H1 (cell line): ENCODE measurements at regions not wholly inside any gene's neighbourhood (a gene's known extent, or its start where the extent isn't known, plus 50 kb on each side); places are given as distances from the start of the nearest gene placed in this dataset.

Experiments
- CTCF ChIA-PET: fragments of 300-600 bp; sonication (Branson Sonifier 250); formaldehyde crosslinking; loops from one replicate; lab custom pipeline; 2021; ENCODE audit not compliant: partially characterized antibody; lab: Charles Lee
- POLR2A ChIA-PET: fragments of 300-600 bp; sonication (Branson Sonifier 250); formaldehyde crosslinking; loops from one replicate; lab custom pipeline; 2021; ENCODE audit warnings: inconsistent platforms; ENCODE audit not compliant: partially characterized antibody; lab: Charles Lee
- DNase-seq, 2 experiments: peaks; one replicate each; pipeline versions ENCODE4 v3.0.0 to v3.0.0-alpha.2; 2010 to 2022; ENCODE audit warnings: low spot score in 2 of 2, low read depth in 1 of 2, mixed read lengths in 1 of 2
- FAIRE-seq: peaks from 2 replicates; lab custom pipeline; 2011; peaks lifted over from hg19 to GRCh38; lab: Jason Lieb, UNC
- H2AFZ ChIP-seq: 2 replicates; pipeline ENCODE4 v1.8.1; 2012; ENCODE audit warnings: low read length, inconsistent platforms
- H2AK5ac ChIP-seq: 2 replicates; pipeline ENCODE4 v1.6.1; 2013; ENCODE audit warnings: low read depth, low read length
- H2BK120ac ChIP-seq: replicated peaks from 2 replicates; pipeline ENCODE3; 2013; ENCODE audit warnings: low read depth, low read length, inconsistent platforms
- H2BK12ac ChIP-seq: 2 replicates; pipeline ENCODE4 v1.6.1; 2013; ENCODE audit warnings: low read depth, low read length
- H2BK15ac ChIP-seq: 2 replicates; pipeline ENCODE4 v1.6.1; 2013; ENCODE audit warnings: low read length
- H2BK20ac ChIP-seq: 2 replicates; pipeline ENCODE4 v1.6.1; 2013; ENCODE audit warnings: low read length
- H2BK5ac ChIP-seq: 2 replicates; pipeline ENCODE4 v1.6.1; 2013; ENCODE audit warnings: low read depth, low read length
- H3K14ac ChIP-seq: 2 replicates; pipeline ENCODE4 v1.6.1; 2013; ENCODE audit warnings: inconsistent platforms; ENCODE audit not compliant: insufficient read length
- H3K18ac ChIP-seq: 2 replicates; pipeline ENCODE4 v1.6.1; 2013; ENCODE audit warnings: low read length; ENCODE audit errors: extremely low read depth
- H3K23ac ChIP-seq: 2 replicates; pipeline ENCODE4 v1.6.1; 2013; ENCODE audit warnings: inconsistent platforms; ENCODE audit not compliant: insufficient read length
- H3K23me2 ChIP-seq: 2 replicates; pipeline ENCODE4 v1.6.1; 2013; ENCODE audit warnings: low read depth, low read length
- H3K27ac ChIP-seq: 2 replicates; pipeline ENCODE4 v1.6.1; 2011; ENCODE audit warnings: low read depth, low read length, inconsistent platforms
- H3K27me3 ChIP-seq, 4 experiments: replicated peaks in 1 of 4; 1 replicate in 1 of 4; 2 replicates in 3 of 4; pipeline versions ENCODE4 v1.6.1 to v1.8.1; 2011 to 2013; ENCODE audit warnings: low read length in 3 of 4, mild to moderate bottlenecking in 3 of 4, inconsistent platforms in 2 of 4, mixed read lengths in 2 of 4, moderate library complexity in 1 of 4; ENCODE audit not compliant: control insufficient read depth in 3 of 4, insufficient read depth in 3 of 4; ENCODE audit errors: extremely low read depth in 1 of 4
- H3K36me3 ChIP-seq, 4 experiments: 2 replicates each; pipeline versions ENCODE4 v1.6.1 to v1.8.1; 2011 to 2013; ENCODE audit warnings: mild to moderate bottlenecking in 4 of 4, low read length in 3 of 4, moderate library complexity in 2 of 4, control low read depth in 1 of 4, inconsistent platforms in 1 of 4; ENCODE audit not compliant: insufficient read depth in 4 of 4, control insufficient read depth in 2 of 4
- H3K4ac ChIP-seq: replicated peaks from 2 replicates; pipeline ENCODE3; 2013; ENCODE audit warnings: low read length, low read depth, mixed read lengths, inconsistent platforms; ENCODE audit not compliant: insufficient read length
- H3K4me1 ChIP-seq, 4 experiments: replicated peaks in 1 of 4; 1 replicate in 1 of 4; 2 replicates in 3 of 4; pipeline versions ENCODE4 v1.6.1 to v1.8.1; 2011 to 2013; ENCODE audit warnings: low read length in 3 of 4, inconsistent platforms in 2 of 4, mixed read lengths in 1 of 4; ENCODE audit not compliant: insufficient read depth in 4 of 4, control insufficient read depth in 3 of 4
- H3K4me2 ChIP-seq, 2 experiments: 2 replicates each; pipeline versions ENCODE4 v1.6.1 to v1.8.1; 2011 to 2013; ENCODE audit warnings: low read depth in 2 of 2, low read length in 2 of 2, control low read depth in 1 of 2, inconsistent platforms in 1 of 2, mild to moderate bottlenecking in 1 of 2; ENCODE audit not compliant: insufficient read depth in 1 of 2
- H3K4me3 ChIP-seq, 4 experiments: fragments of 200-600, 300-600 bp in 1 of 4; sonication (generic), shearing (Covaris generic), sonication (Bioruptor Twin) in 1 of 4; 2 replicates each; pipeline versions ENCODE4 v1.5.1 to v1.8.1; 2011 to 2016; ENCODE audit warnings: low read length in 4 of 4, low read depth in 3 of 4, control low read depth in 2 of 4, inconsistent platforms in 2 of 4, mild to moderate bottlenecking in 2 of 4, mixed read lengths in 1 of 4, moderate library complexity in 1 of 4; ENCODE audit not compliant: insufficient read depth in 2 of 4; ENCODE audit errors: extremely low read depth in 1 of 4
- H3K56ac ChIP-seq: replicated peaks from 2 replicates; pipeline ENCODE3; 2013; ENCODE audit warnings: low read depth, mild to moderate bottlenecking, mixed read lengths, low read length, inconsistent platforms; ENCODE audit not compliant: insufficient read length
- H3K79me1 ChIP-seq: 2 replicates; pipeline ENCODE4 v1.6.1; 2013; ENCODE audit warnings: low read depth, low read length, control low read depth
- H3K79me2 ChIP-seq, 2 experiments: 2 replicates each; pipeline versions ENCODE4 v1.6.1 to v1.8.1; 2012 to 2013; ENCODE audit warnings: low read length in 2 of 2, mild to moderate bottlenecking in 2 of 2, inconsistent platforms in 1 of 2; ENCODE audit not compliant: insufficient read depth in 2 of 2, control insufficient read depth in 1 of 2
- H3K9ac ChIP-seq, 4 experiments: replicated peaks in 1 of 4; 1 replicate in 1 of 4; 2 replicates in 3 of 4; pipeline versions ENCODE4 v1.6.1 to v1.8.1; 2011 to 2013; ENCODE audit warnings: low read depth in 3 of 4, low read length in 3 of 4, control low read depth in 2 of 4, mild to moderate bottlenecking in 2 of 4, moderate library complexity in 2 of 4, inconsistent platforms in 1 of 4; ENCODE audit errors: extremely low read depth in 1 of 4
- H3K9me3 ChIP-seq, 2 experiments: 2 replicates each; pipeline versions ENCODE4 v1.6.1 to v1.8.1; 2012 to 2013; ENCODE audit warnings: mild to moderate bottlenecking in 2 of 2, moderate library complexity in 2 of 2, control low read depth in 1 of 2, inconsistent platforms in 1 of 2, low read depth in 1 of 2, low read length in 1 of 2, mixed read lengths in 1 of 2; ENCODE audit not compliant: insufficient read depth in 2 of 2
- H4K20me1 ChIP-seq, 2 experiments: replicated peaks in 1 of 2; 2 replicates each; pipeline versions ENCODE3 to v1.8.1; 2011 to 2013; ENCODE audit warnings: inconsistent platforms in 2 of 2, low read length in 2 of 2, mild to moderate bottlenecking in 1 of 2; ENCODE audit not compliant: insufficient read depth in 2 of 2, control insufficient read depth in 1 of 2
- H4K5ac ChIP-seq: 2 replicates; pipeline ENCODE4 v1.6.1; 2013; ENCODE audit warnings: low read length, low read depth, mixed read lengths, inconsistent platforms; ENCODE audit not compliant: insufficient read length
- H4K8ac ChIP-seq: 2 replicates; pipeline ENCODE4 v1.8.0; 2013; ENCODE audit warnings: mild to moderate bottlenecking, moderate library complexity, low read length, inconsistent platforms; ENCODE audit not compliant: insufficient read depth; ENCODE audit errors: extremely low read depth
- H4K91ac ChIP-seq: replicated peaks from 2 replicates; pipeline ENCODE3; 2013; ENCODE audit warnings: low read length, mixed read lengths, inconsistent platforms; ENCODE audit not compliant: insufficient read length
- KDM1A ChIP-seq: fragments of 200-600, 300-600 bp; sonication (generic); IDR thresholded peaks from 2 replicates; pipeline ENCODE4 v1.7.1; 2016; ENCODE audit warnings: mild to moderate bottlenecking, low read length, borderline replicate concordance
- POLR2A ChIP-seq, 2 experiments: IDR thresholded peaks; 1 replicate in 1 of 2; 2 replicates in 1 of 2; pipeline ENCODE4 v1.6.1; 2011; ENCODE audit warnings: low read depth in 2 of 2, low read length in 2 of 2, mild to moderate bottlenecking in 2 of 2; ENCODE audit errors: control extremely low read depth in 1 of 2
- SIN3A ChIP-seq, 2 experiments: IDR thresholded peaks in 1 of 2; conservative IDR thresholded peaks in 1 of 2; 2 replicates each; pipeline ENCODE4 v1.6.1; 2011 to 2012; ENCODE audit warnings: low read length in 2 of 2, improper control_type of control experiment in 1 of 2, low read depth in 1 of 2, mild to moderate bottlenecking in 1 of 2
- SP2 ChIP-seq: IDR thresholded peaks from 2 replicates; pipeline ENCODE4 v1.6.1; 2012; ENCODE audit warnings: mild to moderate bottlenecking, low read length, inconsistent platforms
- TAF7 ChIP-seq: optimal IDR thresholded peaks from 2 replicates; pipeline ENCODE3; 2011; ENCODE audit warnings: low read depth, mild to moderate bottlenecking, inconsistent platforms, low read length, moderate library complexity, borderline replicate concordance
- WGBS, 2 experiments: shearing (Covaris generic) in 1 of 2; methylation state at CpG; one replicate each; pipeline versions ENCODE4 v1.1.6 to v1.1.7; 2013 to 2015; ENCODE audit warnings: low lambda C conversion rate in 2 of 2, mixed read lengths in 2 of 2, inconsistent platforms in 1 of 2, low coverage in 1 of 2, missing lambda C conversion rate in 1 of 2; ENCODE audit not compliant: insufficient replicate concordance in 2 of 2, insufficient coverage in 1 of 2, insufficient read length in 1 of 2; ENCODE audit errors: extremely low coverage in 1 of 2, missing lambda C conversion rate in 1 of 2; 5-methylcytosine and 5-hydroxymethylcytosine counted together

DNA sequence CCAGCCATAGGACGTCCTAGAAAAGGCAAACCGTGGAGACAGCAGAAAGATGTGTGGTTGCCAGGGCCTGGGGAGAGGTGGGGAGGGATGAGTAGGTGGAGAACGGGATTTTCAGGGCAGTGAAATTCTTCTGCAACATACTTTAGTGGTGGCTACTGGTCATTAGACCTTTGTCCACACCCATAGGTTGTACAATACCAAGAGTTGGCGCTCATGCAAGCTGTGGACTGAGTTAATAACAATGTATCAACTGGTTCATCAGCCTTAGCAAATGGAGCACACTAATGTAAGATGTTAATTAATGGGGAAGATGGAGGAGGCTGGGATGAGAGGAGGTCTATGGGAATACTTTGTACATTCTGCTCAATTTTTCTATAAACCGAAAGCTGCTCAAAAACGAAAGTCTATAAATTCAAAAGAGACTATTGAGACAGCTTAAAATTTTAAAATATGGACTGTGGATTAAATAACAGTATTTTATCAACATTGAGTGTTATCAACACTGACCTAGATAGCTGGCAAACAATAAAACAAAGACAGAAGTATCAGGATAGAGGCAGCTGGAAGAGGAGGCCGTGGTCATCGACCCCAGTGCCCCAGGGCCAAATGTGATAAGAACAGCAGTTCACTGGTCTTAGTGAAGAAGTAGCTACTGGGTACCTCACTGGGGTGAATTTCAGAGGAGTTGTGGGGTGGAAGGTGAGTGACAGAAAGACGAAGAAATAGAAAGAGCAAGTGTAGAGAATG is 90.9 kb downstream of the SYNE3 start:
- DNase-seq, result no peak
- CTCF ChIA-PET, result interaction anchor here (0.5 to 2.4 kb wide), 12 partner anchors 9 to 1773 kb away, joined by 3 to 17 read pairs (median 4); partner anchors contain the start of gene GLRX5
- H2AK5ac ChIP-seq, result no peak overlapping the region
- H3K27ac ChIP-seq, result no peak overlapping the region
- no peak overlapping the region for H3K4me3 ChIP-seq
- no peaks in the 10 kb centered on the region for H3K4me1 ChIP-seq
- H2BK20ac ChIP-seq, result no peak overlapping the region
- H2BK5ac ChIP-seq, result no peak overlapping the region
- H3K14ac ChIP-seq, result no peak overlapping the region
- H2AFZ ChIP-seq, result no peak overlapping the region
- no peaks in the 10 kb centered on the region for H3K27me3 ChIP-seq
- H2BK15ac ChIP-seq, result no peak overlapping the region
- no peaks in the 10 kb centered on the region for H4K20me1 ChIP-seq
- no peak overlapping the region for H2BK120ac ChIP-seq
- H3K18ac ChIP-seq, result no peak overlapping the region
- no peak for TF ChIP-seq TAF7
- no peak for TF ChIP-seq SP2
- no peak for TF ChIP-seq POLR2A (IDR thresholded peaks at IDR 0.05; ENCODE audit: control extremely low read depth in 1 of 2, low read depth in 2 of 2, low read length in 2 of 2)
- TF ChIP-seq SIN3A (conservative IDR thresholded peaks at IDR 0.05 in 1 of 2, IDR thresholded peaks at IDR 0.05 in 1 of 2; ENCODE audit: low read depth in 1 of 2, low read length in 2 of 2), result no peak
- TF ChIP-seq KDM1A, result no peak
- TF ChIP-seq, all 59 proteins: peak for 0
- Histone ChIP-seq H4K91ac (no peak overlapping the region), H3K4me2 (no peak overlapping the region), H3K36me3 (no peaks in the 10 kb centered on the region), H3K79me1 (no peaks in the 10 kb centered on the region), H3K23ac (no peak overlapping the region), H3K79me2 (no peaks in the 10 kb centered on the region), H3K9ac (no peak overlapping the region), H4K5ac (no peak overlapping the region), H3K4ac (no peak overlapping the region), H3K23me2 (no peaks in the 10 kb centered on the region; the same call in 1 of the 2 replicates), H4K8ac (no peak overlapping the region; the same call in 1 of the 2 replicates), H3K9me3 (no peaks in the 10 kb centered on the region), H2BK12ac (no peak overlapping the region), H3K56ac (no peak overlapping the region)
- no peak for FAIRE-seq
- 89% methylated on average over 9 of the region's 9 CpGs; no CpG with 5 or more reads in 1 of the 2 experiments for WGBS, 2 experiments
- POLR2A ChIA-PET, result interaction anchor here (0.7 kb wide), 1 partner anchor 1972 kb away, joined by 3 read pairs; no protein-coding TSS in a partner anchor
